ENCODE measurements at regions not wholly inside any gene's neighbourhood (a gene's known extent, or its start where the extent isn't known, plus 50 kb on each side); places are given as distances from the start of the nearest gene placed in this dataset.
"Not testable (repeated sequence)": the region's sequence is repeated elsewhere in the genome, so short reads cannot be mapped to it uniquely, and the experiment has no call there.

DNA sequence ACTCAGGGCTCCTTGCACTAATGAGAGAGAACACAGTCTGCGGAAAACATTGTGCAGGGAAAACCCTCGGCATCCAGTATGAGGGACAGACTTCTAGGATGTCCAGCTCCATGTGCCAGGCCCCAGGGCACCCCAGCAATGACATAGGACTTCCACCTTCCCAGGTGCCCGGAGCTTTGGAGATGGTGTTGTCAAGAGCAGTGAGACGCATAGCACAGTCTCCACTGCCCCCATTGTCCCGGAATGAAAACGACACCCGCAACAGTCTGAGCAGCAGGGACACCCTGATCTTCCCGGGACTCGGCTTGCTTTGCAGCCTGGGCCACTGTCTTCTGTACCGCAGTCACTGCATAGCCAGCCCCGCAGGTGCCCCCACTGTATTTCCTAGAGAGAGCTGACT lies 339.2 kb upstream of the ADARB2 start:
- no peak for DNase-seq

DNA sequence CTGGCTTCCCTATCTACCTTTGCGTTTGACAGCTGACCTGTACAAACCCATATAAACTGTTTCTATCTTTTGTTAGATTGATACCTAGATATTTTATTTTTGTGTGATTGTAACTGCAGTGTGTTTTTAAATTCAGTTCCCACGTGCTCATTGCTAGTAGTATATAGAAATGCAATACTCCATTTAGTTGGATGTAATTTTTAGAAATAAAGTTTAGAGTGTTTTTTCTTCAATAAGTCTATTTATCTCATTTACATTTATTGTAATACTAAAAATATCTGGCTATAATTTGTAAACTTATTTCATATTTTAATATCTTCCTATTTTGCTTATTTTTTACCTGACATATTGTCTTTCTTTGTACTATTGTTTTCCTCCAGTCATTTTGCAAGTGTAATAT lies 329.7 kb upstream of the ADARB2 start:
- DNase-seq = no peak

DNA sequence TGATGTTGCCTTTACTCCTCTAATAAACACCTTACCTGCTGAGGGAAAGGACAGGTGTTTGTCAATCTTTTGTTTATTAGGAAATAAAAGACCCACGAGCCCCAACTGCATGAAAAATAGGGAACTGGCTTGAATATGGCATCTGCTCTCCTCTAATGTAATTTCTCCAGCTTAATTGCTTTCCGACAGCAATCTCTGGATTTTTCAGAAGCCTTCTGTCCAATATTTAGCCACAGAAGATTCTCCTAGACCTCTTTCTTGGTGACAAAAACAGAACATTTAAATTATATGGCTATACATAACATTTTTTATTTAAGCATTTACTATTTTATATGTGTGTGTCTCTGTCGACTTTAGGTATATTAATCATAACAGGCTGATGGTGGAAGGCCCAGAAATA lies 317.4 kb upstream of the ADARB2 start:
- DNase-seq = no peak

DNA sequence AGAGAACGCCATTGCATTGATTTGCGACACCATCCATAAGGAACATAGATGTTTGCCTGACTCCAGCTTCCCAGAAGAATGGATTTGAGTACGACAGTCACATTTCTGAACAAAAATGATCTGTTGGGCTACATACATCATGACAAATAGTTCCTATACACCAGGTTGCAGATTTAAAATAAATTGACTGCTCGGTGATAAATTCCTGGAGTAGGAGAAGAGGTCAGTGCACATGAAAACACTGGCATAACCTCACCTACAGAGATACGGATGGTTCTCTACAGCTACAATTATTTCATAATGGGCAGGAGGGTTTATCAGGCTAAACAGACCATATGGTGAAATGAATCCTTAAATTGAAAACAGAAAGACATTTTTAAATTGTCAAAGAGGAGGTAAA lies 316.5 kb upstream of the ADARB2 start:
- DNase-seq = no peak

DNA sequence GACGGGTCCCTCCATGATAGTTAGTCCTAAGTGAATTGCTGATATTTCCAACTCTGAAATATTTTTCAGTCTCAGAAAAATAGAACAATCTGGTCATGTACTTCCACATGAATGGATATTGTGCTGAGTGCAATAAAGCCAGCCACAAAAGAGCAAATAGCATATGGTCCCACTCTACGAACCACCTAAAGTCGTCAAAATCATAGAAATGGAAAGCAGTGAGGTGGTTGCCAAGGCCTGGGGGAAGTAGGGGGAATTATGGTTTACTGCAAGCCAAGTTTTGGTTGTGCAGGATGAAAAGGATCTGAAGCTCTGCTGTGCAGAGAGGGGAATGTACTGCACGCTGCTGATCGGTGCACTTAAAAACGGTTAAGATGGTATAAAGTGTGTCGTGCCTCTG lies 313.8 kb upstream of the ADARB2 start:
- no peak for DNase-seq

DNA sequence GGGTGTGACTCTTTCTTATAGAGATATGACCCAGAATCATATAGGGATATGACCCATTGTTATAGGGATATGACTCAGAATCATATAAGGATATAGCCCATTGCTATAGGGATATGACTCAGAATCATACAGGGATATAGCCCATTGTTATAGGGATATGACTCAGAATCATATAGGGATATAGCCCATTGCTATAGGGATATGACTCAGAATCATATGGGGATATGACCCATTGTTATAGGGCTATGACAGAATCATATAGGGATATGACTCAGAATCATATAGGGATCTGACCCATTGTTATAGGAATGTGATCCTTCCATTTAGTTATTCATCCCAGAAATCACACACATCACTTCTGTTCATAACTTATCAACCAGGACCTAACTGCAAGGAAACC lies 312.2 kb upstream of the ADARB2 start:
- DNase-seq = no peak

DNA sequence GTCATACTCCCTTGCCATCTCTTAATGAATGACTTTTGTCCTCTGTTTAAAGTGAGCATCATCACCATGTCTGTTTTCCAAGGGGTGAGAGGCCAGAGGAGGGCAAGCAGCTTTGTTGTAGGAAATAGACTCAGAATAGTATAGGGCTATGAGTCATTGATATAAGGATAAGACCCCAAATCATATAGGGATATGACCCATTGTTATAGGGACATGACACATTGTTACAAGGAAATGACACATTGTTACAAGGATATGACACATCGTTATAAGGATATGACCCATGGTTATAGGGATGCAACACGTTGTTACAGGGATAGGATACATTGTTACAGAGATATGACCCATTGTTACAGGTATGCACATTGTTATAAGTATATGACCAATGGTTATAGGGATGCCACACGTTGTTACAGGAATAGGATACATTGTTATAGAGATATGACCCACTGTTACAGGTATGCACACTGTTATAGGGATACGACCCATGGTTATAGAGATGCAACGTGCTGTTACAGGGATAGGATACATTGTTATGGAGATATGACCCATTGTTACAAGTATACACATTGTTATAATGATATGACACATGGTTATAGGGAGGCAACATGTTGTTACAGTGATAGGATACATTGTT lies 311.1 kb upstream of the ADARB2 start:
- DNase-seq = no peak

DNA sequence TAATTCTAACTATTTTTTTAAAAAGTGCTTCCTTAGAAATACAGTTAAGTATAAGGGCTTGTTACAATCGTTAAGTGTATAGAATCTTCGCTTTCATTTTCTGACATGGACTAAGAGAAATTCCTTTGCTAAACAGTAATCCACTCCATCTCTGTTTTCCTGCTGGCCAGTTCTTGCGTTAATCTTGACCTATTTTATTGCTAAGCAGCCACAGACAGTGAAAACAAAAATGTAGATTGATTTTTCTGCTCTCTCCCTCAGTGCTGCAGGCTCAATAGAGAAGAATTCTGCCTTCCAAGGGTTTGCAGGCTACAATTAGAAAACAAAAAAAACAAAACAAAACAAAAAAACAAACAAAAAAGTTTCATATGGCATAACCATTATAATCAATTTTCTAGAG lies 310.4 kb upstream of the ADARB2 start:
- DNase-seq = no peak

DNA sequence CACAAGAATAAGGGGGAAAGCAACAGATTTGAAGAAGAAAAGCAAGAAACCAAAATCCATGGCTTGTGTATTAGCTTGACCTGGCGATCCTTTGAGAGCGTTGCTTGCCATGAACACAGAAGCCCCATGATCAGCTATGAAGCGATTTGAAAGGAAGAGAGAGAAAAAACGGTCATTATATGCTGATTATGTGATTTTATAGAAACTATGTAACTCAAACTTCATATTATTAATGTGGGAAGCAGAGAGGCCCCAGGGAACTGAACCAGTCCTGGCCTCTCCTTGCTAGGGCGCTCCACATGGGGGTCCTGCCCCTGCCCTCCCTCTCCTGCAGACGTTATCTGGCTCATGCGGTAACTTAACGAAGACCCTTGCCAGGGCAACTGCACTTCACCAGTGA lies 306.1 kb upstream of the ADARB2 start:
- no peak for DNase-seq

DNA sequence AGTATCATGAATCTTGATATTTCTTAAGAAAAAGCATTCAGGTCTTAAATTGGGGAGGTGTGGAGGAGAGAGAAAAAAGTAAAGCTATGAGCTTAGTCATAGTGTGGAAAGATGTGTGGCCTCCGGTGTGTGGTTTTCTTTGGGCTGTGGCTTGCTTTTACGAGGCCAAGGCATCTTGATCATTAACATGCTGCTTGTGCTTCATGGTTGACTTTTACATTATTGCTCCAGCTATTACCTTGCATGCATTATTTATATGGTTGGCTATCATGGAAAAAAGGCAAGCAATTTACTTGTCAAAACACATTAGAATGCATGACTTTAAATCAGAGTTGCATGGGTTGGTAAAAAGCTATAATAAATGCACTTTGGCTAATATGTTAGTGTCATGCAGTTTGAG lies 300.7 kb upstream of the ADARB2 start:
- no peak for DNase-seq

DNA sequence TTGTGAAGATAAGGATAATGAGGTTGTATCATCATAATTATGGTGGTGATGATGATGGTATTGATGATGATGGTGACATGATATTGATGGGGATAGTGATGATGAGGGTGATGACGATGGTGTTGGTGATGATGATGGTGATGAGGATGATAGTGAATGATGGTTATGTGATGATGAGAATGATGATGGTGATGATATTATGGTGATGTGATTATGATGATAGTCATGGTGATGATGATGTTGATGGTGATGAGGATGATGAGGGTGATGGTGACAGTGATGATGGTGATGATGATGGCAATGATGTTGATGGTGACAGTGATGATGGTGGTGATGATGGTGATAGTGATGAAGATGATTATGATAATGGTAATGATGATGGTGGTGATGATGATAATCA lies 299.9 kb upstream of the ADARB2 start:
- no peak for DNase-seq

DNA sequence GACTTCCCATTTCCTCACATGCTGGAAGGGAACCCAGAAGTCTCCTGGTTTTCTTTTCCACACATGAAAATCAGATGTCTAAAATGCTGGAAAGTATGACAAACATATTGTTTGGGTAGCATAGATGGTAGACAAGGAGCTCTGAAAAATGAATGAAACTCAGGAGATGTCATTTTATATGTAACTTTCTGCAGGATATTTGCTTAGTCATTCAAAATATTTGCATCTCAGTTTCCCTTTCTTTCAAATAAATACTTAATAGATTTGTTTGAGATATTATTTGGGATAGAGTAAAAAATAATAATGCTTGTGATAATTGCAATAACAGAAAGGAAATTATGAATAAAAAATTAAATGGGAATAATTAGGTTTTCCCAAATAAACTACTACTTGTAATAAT lies 298.9 kb upstream of the ADARB2 start:
- no peak for DNase-seq

DNA sequence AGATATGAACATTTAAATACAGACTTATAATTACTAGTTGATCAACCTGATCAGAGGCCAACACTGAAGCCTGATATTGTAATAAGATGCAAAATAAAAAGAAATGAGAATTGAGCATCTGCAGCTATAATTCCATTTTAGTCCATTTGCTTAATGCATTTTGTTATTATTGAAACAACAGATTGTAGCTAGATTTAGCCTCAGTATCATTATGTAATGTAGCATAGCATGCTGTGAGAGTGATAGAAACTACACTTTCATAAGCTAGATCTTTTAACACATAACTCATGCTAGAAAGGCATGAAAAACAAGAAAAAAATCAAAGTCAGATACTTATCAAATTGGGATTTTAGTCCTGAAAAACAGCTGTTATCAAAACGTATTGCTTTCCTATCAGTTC lies 292.7 kb upstream of the ADARB2 start:
- no peak for DNase-seq

DNA sequence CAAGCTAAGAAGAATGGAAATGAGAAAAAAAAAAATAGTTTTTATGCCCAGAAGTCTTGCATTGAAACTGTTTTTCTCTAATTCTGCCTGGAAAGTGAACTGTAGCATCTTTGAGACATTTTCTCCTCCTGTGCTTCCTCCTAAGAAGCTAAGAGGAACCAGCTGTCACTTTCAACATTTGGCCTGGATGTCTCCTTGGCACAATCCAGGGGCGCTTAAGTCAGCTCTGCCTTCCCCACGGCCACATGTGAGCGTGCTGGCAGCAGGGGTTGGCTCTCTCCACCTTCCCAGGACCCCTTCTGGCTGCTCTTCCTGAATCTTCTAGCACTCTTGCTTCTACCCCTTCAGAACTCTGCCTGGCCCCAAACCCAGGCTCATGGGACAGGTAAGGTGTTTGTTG lies 289.6 kb upstream of the ADARB2 start:
- no peak for DNase-seq

DNA sequence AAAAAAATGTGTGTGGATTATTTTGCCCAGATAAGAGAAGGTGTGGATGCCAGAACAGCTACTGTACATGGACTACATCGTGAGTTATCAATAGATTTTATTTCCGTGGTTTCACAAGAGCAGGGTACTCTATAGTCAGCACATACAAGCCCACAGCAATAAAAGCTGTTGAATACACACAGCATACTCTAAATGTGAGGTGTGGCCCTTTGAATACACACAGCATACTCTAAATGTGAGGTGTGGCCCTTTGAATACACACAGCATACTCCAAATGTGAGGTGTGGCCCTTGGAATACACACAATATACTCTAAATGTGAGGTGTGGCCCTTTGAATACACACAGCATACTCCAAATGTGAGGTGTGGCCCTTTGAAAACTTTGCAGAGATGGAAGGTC lies 287.4 kb upstream of the ADARB2 start:
- not testable (repeated sequence) for DNase-seq

DNA sequence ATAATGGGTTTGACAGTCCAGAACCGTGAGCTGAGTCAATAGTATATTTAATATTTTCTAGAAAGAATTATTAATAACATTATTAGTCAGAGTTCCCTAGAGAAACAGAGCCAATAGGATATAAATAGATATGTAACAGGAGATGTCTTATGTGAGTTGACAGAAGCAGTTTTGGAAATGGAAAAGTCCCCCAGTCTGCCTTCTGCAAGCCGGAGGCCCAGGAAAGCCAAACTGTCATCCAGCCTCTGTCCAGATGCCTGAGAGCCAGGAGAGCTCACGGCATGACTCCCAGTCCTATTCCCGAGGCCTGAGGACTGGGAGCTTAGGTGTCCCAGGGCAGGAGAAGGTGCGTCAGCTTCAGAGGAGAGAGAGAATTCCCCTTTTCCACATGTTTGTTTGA lies 286.4 kb upstream of the ADARB2 start:
- no peak for DNase-seq

DNA sequence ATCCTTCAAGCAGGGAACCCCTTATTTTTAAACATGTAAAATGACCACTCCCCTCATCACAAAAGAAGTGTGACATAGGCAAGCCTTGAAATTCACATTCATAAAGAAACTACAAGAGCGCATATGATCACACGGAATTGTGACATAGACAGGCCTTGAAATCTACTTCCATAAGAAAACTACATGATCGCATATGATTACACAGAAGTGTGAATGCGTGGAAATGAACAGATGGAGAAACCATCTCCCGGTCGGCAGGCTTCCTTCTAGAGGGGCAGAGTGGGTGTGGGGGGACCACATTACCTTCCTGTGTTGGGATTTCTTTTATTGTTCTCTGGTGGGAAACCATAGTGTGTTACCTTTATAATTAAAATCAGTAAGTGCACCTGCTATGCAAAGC lies 285.1 kb upstream of the ADARB2 start:
- no peak for DNase-seq

DNA sequence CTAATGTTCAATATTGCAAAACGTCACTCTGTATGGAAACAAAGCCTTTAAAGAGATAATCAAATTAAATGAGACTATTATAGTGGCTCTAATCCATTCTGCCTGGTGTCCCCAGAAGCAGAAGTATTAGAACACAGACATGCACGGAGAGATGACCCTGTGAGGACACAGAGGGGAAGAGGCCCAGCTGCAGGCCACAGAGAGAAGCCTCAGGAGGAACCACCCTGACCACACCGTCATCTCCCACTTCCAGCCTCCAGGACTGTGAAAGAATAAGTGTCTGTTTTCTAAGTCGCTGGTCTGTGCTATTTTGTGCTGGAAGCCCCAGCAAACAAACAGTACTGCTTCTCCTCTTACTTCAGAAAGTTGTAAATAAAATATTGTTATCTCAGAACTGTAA lies 283.5 kb upstream of the ADARB2 start:
- no peak for DNase-seq

DNA sequence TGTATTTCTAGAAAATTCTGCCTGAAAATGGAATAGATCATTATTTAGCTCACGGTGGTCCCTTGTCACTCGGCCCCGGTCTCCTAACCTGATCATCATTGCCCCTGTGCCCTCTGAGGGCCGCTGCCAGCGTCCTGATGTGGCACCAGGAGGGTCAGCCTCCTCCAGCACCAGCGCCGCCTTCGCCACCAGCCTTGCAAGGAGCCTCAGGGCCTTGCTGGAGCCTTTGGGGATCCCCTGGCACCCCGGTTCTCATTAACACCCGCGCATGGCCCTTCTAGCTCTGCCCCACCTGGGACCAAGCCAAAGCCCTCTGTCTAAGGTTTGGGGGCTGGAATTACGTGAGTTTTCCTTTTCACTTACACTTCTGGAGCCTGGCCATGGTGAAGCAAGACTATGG lies 282.5 kb upstream of the ADARB2 start:
- DNase-seq = no peak

DNA sequence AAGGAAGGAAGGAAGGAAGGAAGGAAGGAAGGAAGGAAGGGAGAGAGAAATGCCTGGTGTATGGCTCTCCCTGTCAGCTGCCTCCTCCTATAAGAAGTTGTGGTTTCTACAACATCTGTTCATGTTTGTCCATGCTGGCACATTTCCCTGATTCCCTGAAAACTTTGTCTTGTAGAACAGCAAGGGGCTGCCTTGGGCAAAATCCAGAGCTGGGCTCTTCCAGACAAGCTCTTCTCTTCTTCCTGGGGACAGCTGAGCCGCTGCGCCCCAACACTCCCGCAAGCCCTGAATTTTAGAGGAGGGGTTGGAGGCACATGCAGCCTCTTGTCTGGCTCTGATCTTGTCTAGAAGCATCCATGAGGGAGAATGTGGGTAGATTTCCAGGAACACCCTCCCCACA lies 282.0 kb upstream of the ADARB2 start:
- DNase-seq = no peak

DNA sequence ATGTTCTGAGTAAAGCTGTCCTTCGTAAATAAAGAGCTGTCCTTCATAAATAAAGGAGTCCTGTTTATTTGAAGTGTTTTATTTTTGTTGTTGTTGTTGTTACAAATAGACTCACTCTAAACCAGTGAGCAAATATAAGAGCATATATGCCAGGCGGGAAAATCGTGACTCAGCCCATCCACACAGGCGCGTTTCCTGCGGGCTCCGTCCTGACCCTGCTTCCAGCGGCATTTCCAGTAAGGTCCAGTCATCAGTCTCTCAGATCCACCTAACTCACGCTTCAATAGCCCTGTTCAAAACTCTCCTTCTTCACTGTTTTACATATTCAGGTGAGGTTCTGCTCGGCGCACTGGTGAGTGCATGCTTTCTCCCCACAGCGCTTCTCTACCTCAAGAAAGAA lies 277.2 kb upstream of the ADARB2 start:
- no peak for DNase-seq

DNA sequence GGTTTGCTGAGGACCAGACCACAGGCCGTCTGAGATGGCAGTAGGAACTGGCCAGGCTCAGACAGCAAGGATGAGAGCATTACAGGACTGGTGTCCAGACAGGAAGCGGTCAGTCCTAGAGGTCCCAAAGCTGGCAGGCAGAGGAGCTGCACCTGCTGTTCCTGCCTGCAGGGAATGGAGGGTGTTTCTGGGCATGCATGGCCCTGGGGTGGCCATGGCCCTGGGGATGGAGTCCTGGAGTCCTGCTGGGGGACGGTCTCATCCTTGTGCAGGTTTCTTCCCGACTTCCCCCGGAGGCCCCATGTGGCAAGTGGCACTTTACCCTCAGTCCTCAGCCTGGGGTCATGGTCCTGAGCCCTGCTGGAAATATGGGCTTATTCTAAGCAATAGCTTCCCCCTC lies 274.9 kb upstream of the ADARB2 start:
- no peak for DNase-seq

DNA sequence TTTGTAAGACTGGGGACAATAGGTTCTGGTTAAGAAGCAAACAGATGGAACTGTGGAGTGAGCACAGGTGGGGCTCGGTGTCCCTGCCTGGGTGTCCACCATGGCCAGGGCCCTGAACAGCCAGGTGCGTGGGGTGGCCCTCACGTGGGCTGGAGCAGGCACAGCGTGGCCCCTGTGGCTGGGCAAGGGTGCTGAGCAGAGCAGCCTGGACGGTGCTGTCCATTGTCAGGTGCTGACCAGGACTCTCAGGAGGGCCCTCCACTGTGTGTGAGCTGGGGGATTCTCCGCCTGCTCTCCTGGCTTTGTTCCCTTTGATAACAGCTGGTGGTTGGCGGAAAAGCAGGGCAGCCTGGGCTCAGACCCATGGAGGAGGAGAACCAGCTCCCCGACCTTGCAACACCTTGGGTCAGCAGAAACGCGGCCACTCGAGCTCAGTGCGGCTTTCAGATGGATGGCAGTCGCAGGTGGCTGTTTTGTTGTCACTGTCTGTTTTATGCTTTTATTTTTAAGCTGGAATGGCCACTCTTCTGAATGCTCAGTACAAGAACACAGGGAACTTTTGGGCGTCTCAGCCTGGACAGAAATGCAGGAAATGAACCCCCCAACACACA lies 273.9 kb upstream of the ADARB2 start:
- DNase-seq = no peak

DNA sequence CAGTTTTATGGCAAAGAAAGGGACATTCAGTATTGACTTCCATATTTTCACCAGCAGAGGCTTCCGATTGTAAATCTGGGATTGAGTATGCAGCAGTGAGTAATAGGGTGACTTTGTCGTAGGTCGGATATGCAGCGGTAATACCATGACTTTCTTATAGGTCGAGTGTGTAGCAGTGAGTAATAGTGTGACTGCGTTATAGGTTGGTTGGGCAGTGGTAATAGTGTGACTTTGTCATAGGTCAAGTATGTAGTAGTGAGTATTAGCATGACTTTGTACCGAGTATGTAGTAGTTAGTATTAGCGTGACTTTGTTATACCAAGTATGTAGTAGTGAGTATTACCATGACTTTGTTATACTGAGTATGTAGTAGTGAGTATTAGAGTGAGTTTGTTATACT lies 268.2 kb upstream of the ADARB2 start:
- DNase-seq = no peak

DNA sequence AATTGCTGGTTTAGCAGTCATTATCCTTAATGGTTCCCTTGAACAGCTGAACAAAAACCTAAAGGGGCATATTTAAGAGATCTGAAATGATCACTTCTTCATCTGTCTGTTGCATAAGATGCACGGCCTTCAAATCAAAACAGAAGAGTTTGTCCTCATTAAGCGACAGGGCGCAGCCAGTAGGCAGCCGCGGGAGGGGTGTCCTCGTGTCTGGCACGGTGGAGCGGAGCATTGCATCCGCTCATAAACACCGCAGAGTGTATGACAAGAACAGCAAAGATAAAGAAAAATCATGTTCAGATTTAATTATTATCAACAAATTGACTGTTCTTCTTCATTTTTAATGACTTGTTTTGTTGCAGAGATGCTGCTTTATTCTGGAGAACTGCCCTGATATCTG lies 255.6 kb upstream of the ADARB2 start:
- DNase-seq = no peak
